HUES48 (cell line): ENCODE measurements at regions not wholly inside any gene's neighbourhood (a gene's known extent, or its start where the extent isn't known, plus 50 kb on each side); places are given as distances from the start of the nearest gene placed in this dataset.

Source experiments
- H3K27ac ChIP-seq: one replicate; pipeline ENCODE4 v1.7.0; 2013; ENCODE audit warnings: low read depth, low read length, inconsistent platforms
- H3K27me3 ChIP-seq: 2 replicates; pipeline ENCODE4 v1.6.1; 2013; ENCODE audit warnings: mild to moderate bottlenecking, low read length; ENCODE audit not compliant: control insufficient read depth, insufficient read depth
- H3K36me3 ChIP-seq: 2 replicates; pipeline ENCODE4 v1.6.1; 2013; ENCODE audit warnings: low read length; ENCODE audit not compliant: control insufficient read depth, insufficient read depth
- H3K4me1 ChIP-seq: 2 replicates; pipeline ENCODE4 v1.6.1; 2013; ENCODE audit warnings: mild to moderate bottlenecking, low read length; ENCODE audit not compliant: control insufficient read depth, insufficient read depth
- H3K4me3 ChIP-seq: 2 replicates; pipeline ENCODE4 v1.5.1; 2013; ENCODE audit warnings: mild to moderate bottlenecking, low read depth, low read length
- H3K9ac ChIP-seq: 2 replicates; pipeline ENCODE4 v1.6.1; 2013; ENCODE audit warnings: mild to moderate bottlenecking, low read depth, low read length, moderate library complexity
- H3K9me3 ChIP-seq: 2 replicates; pipeline ENCODE4 v1.6.1; 2013; ENCODE audit warnings: low read length; ENCODE audit not compliant: control insufficient read depth, insufficient read depth

- Histone ChIP-seq H3K4me3 (no peak overlapping the region), H3K9me3 (no peaks in the 10 kb centered on the region; the same call in 1 of the 2 replicates), H3K27ac (no peak overlapping the region), H3K27me3 (no peaks in the 10 kb centered on the region), H3K9ac (no peak overlapping the region), H3K36me3 (no peaks in the 10 kb centered on the region), H3K4me1 (no peaks in the 10 kb centered on the region)
Measured at GRCh38 chr13:21817878-21818277, 147.0 kb downstream of the FGF9 start.

GRCh38 chr13:21822029-21822428 is 151.2 kb downstream of the FGF9 start:
- no peaks in the 10 kb centered on the region; the same call in 1 of the 2 replicates for H3K9me3 ChIP-seq
- no peaks in the 10 kb centered on the region for H3K36me3 ChIP-seq
- H3K9ac ChIP-seq: no peak overlapping the region
- no peaks in the 10 kb centered on the region for H3K4me1 ChIP-seq
- no peaks in the 10 kb centered on the region for H3K27me3 ChIP-seq
- H3K4me3 ChIP-seq: no peak overlapping the region
- no peak overlapping the region for H3K27ac ChIP-seq

DNA sequence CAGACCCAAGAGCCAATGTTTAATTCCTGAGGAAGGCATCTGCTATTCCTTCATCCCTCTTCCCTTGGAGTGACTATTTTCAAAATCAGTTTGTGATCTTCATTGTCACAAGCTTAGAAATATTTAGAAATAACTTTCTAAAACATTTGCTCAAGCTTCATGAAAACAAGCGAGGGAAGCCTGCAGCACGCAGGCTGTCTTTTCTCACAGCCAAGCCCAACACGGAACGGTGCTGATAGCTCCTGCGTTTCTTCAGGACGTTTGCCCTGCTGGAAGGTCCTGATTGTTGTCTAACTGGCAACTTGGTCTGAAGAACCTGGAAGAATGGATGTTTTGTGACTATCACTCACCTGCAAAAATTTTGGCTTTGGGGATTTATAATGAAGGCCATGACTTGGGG is 152.5 kb downstream of the FGF9 start:
- Histone ChIP-seq H3K27ac (no peak overlapping the region), H3K27me3 (no peaks in the 10 kb centered on the region), H3K4me3 (no peak overlapping the region), H3K4me1 (no peaks in the 10 kb centered on the region), H3K9me3 (no peaks in the 10 kb centered on the region), H3K9ac (no peak overlapping the region), H3K36me3 (no peaks in the 10 kb centered on the region)

DNA sequence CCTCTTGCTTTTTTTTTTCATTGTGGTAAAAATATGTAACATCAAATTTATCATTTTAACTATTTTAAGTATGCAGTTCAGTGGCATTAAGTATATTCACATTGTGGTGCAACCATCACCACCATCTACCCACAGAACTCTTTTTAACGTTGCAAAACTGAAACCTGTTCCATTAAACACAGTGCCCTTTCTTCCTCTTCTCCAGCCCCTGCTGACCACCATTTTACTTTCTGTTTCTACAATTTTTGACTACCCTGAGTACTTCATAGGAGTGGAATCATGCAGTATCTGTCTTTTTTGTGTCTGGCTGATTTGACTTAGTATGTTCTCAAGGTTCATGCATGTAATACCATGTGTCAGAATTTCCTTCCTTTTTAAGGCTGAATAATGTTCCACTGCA is 153.1 kb downstream of the FGF9 start:
- H3K4me1 ChIP-seq: no peaks in the 10 kb centered on the region
- H3K27me3 ChIP-seq: no peaks in the 10 kb centered on the region
- H3K27ac ChIP-seq: no peak overlapping the region
- H3K4me3 ChIP-seq: no peak overlapping the region
- no peaks in the 10 kb centered on the region for H3K9me3 ChIP-seq
- H3K9ac ChIP-seq: no peak overlapping the region
- H3K36me3 ChIP-seq: no peaks in the 10 kb centered on the region

DNA sequence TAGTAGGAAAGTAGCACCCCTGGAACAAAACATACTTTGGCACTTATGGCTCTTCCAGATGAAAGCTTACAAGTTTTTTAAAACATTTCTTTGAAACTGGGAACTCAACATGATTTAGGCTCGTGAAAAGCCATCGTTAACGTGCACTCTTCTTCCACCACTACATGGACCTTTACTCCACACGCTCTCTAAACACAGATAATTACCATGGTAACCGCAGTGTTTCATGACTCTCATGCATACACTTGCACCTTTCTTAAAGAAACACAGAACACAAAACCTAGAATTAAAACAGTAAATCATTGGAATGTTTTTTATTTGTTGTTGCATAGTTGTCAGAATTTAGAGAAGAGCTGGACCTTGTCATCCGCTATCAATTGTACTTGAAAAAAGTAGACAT is 154.3 kb downstream of the FGF9 start:
- H3K27me3 ChIP-seq: no peaks in the 10 kb centered on the region
- H3K4me3 ChIP-seq: no peak overlapping the region
- H3K9ac ChIP-seq: no peak overlapping the region
- H3K36me3 ChIP-seq: no peaks in the 10 kb centered on the region
- no peaks in the 10 kb centered on the region for H3K4me1 ChIP-seq
- no peak overlapping the region for H3K27ac ChIP-seq
- no peaks in the 10 kb centered on the region for H3K9me3 ChIP-seq

DNA sequence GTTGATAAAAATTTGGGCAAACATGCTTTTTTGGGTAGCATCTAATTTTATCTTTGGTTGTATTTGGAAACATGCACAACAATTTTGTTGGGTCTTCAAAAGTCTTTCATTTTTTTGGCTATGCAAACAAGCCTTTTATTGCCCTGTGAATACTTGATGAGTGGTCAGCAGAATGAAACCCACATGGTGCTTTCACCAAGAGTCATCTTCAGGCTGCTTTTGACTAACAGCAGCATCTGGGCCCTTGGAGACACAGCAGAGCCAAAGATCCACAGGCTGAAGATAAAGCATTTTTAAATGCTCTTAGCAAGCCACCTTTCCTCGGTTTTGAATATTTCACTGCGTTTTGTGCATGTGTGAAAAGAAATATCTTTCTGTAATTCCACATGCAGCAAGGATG is 154.9 kb downstream of the FGF9 start:
- no peak overlapping the region for H3K9ac ChIP-seq
- no peaks in the 10 kb centered on the region for H3K9me3 ChIP-seq
- H3K4me3 ChIP-seq: no peak overlapping the region
- no peaks in the 10 kb centered on the region for H3K4me1 ChIP-seq
- no peaks in the 10 kb centered on the region for H3K36me3 ChIP-seq
- H3K27ac ChIP-seq: no peak overlapping the region
- no peaks in the 10 kb centered on the region for H3K27me3 ChIP-seq

GRCh38 chr13:21826214-21827015 is 155.5 kb downstream of the FGF9 start:
- Histone ChIP-seq H3K9me3 (no peaks in the 10 kb centered on the region), H3K4me3 (no peak overlapping the region), H3K27ac (no peak overlapping the region), H3K36me3 (no peaks in the 10 kb centered on the region), H3K9ac (no peak overlapping the region), H3K4me1 (no peaks in the 10 kb centered on the region), H3K27me3 (no peaks in the 10 kb centered on the region)

DNA sequence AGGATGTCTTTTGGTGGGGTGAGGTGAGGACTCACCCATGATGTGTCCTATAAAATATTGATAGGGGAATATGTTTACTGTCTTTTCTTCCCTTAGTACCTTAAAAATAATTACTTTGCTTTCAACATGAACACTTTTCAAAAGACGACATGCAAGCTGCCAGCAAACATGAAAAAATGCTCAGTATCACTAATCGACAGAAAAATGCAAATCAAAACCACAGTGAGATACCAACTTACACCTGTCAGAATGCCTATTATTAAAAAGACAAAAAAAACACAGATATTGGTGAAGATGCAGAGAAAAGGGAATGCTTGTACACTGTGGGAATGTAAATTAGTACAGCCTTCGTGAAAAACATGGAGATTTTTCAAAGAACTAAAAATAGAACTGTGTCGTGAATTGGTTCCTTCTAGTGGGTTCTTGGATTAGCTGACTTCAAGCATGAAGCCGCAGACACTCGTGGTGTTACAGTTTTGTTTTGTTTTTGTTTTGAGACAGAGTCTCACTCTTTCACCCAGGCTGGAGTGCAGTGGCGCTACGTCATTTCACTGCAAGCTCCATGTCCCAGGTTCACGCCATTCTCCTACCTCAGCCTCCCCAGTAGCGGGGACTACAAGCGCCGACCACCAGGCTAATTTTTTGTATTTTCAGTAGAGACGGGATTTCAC is 160.9 kb downstream of the FGF9 start:
- H3K9ac ChIP-seq: no peak overlapping the region
- H3K36me3 ChIP-seq: no peaks in the 10 kb centered on the region
- no peak overlapping the region for H3K4me3 ChIP-seq
- no peak overlapping the region for H3K27ac ChIP-seq
- no peaks in the 10 kb centered on the region for H3K9me3 ChIP-seq
- no peaks in the 10 kb centered on the region for H3K4me1 ChIP-seq
- no peaks in the 10 kb centered on the region for H3K27me3 ChIP-seq

DNA sequence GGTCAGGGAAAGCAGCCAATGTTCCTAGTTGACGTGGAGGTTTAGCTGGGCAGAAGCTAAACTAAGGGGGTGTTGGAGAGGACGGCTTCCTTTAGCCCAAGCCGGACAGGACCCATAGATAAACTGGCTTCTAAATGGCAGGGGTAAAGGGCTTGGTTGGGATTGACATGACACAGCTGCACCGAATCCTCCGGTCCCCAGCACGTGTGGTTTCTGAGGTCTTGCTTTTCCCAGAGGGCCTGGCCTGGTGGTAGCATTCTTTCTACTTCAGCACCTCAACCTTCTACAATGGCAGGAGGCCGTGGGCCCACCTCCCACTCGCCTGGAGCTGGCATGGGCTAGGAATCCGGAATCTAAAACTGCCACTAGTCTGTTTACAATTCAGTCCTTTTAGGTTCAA is 163.0 kb downstream of the FGF9 start:
- Histone ChIP-seq H3K9ac (no peak overlapping the region), H3K4me1 (peaks cover 9% of the 10 kb centered on the region; the same call in 1 of the 2 replicates), H3K4me3 (no peak overlapping the region), H3K36me3 (no peaks in the 10 kb centered on the region), H3K27me3 (no peaks in the 10 kb centered on the region), H3K9me3 (no peaks in the 10 kb centered on the region), H3K27ac (no peak overlapping the region)

DNA sequence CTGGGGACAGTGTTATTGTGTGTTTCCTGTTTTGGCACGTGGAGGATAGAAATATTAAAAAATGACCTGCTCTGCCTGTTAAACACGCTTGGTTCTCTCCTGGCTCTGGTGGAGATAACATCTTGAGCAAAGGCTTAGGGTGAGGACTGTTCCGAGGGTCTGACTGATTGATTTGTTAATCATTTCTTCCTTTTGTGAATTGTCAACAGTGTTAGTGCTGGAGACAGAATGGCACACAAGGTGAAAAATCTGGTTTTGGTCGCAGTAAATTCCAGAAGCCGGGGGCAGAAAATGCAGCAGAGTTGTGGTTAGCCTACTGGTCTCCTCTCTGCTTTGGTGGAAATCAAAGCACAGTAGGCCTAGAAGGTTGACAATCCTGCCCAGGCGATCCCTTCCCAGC is 163.6 kb downstream of the FGF9 start:
- H3K9ac ChIP-seq: no peak overlapping the region

DNA sequence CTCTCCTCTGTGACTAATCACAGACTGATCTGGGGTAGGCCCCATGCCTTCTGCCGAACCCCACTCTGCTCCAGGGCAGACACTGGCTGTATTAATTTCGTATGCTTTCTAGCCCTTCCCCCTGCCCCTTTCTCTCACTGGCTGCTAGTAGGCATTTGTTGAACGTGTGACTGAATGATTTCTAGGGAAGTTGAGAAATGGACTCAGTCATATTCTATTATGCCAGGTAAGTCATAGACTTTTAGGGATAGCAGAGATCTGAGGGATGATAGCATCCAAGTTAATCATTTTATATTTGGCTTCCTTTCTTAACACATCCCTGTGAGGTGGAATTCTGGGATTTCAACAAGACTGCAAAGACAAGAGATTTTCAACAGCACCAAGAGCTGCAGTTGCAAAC is 166.4 kb downstream of the FGF9 start:
- no peaks in the 10 kb centered on the region for H3K9me3 ChIP-seq
- H3K27me3 ChIP-seq: no peaks in the 10 kb centered on the region
- peaks cover 9% of the 10 kb centered on the region; the same call in 1 of the 2 replicates for H3K4me1 ChIP-seq
- no peak overlapping the region for H3K27ac ChIP-seq
- no peaks in the 10 kb centered on the region for H3K36me3 ChIP-seq
- no peak overlapping the region for H3K9ac ChIP-seq
- H3K4me3 ChIP-seq: no peak overlapping the region

More for the DNA sequence above, 163.6 kb downstream of the FGF9 start:
- no peak overlapping the region for H3K27ac ChIP-seq
- no peaks in the 10 kb centered on the region for H3K9me3 ChIP-seq
- H3K4me3 ChIP-seq: no peak overlapping the region
- no peaks in the 10 kb centered on the region for H3K27me3 ChIP-seq
- H3K36me3 ChIP-seq: no peaks in the 10 kb centered on the region
- peaks cover 9% of the 10 kb centered on the region; the same call in 1 of the 2 replicates for H3K4me1 ChIP-seq
